ENCODE measurements at regions not wholly inside any gene's neighbourhood (a gene's known extent, or its start where the extent isn't known, plus 50 kb on each side); places are given as distances from the start of the nearest gene placed in this dataset.

GRCh38 chr2:60044484-60044883 is 509.0 kb downstream of the BCL11A start:
- DNase-seq, result no peak

- no peak for DNase-seq
Observed at GRCh38 chr2:60042023-60042422, 511.4 kb downstream of the BCL11A start.

- no peak for DNase-seq
Observed at GRCh38 chr2:60033325-60033724, 520.1 kb downstream of the BCL11A start.

- no peak for DNase-seq
Observed at GRCh38 chr2:60029566-60029883, 523.9 kb downstream of the BCL11A start.

- no peak for DNase-seq
Observed at GRCh38 chr2:60028849-60029565, 524.4 kb downstream of the BCL11A start.

- DNase-seq, result no peak
Observed at GRCh38 chr2:60025496-60025895, 528.0 kb downstream of the BCL11A start.

- no peak for DNase-seq
Observed at GRCh38 chr2:60023256-60023985, 530.0 kb downstream of the BCL11A start.

GRCh38 chr2:60007671-60008070 is 545.8 kb downstream of the BCL11A start:
- DNase-seq, result no peak

GRCh38 chr2:60003076-60003475 is 550.4 kb downstream of the BCL11A start:
- DNase-seq, result no peak

GRCh38 chr2:60002183-60002867 is 551.1 kb downstream of the BCL11A start:
- no peak for DNase-seq

GRCh38 chr2:60000686-60001085 is 552.8 kb downstream of the BCL11A start:
- no peak for DNase-seq

- no peak for DNase-seq
Observed at GRCh38 chr2:59998324-59998723, 555.1 kb downstream of the BCL11A start.

- DNase-seq, result no peak
Observed at GRCh38 chr2:59997371-59997770, 556.1 kb downstream of the BCL11A start.

GRCh38 chr2:59996855-59997254 is 556.6 kb downstream of the BCL11A start:
- no peak for DNase-seq

- no peak for DNase-seq
Observed at GRCh38 chr2:59993726-59994125, 559.7 kb downstream of the BCL11A start.

GRCh38 chr2:59988341-59988740 is 565.1 kb downstream of the BCL11A start:
- DNase-seq, result no peak

GRCh38 chr2:59986511-59986910 is 566.9 kb downstream of the BCL11A start:
- DNase-seq, result no peak

GRCh38 chr2:59985923-59986322 is 567.5 kb downstream of the BCL11A start:
- DNase-seq, result no peak

- no peak for DNase-seq
Observed at GRCh38 chr2:59974051-59974766, 579.2 kb downstream of the BCL11A start.

- DNase-seq, result no peak
Observed at GRCh38 chr2:59969161-59969560, 584.3 kb downstream of the BCL11A start.

GRCh38 chr2:59968441-59968840 is 585.0 kb downstream of the BCL11A start:
- no peak for DNase-seq

GRCh38 chr2:59967691-59968090 is 585.8 kb downstream of the BCL11A start:
- DNase-seq, result no peak

GRCh38 chr2:59963157-59963556 is 590.3 kb downstream of the BCL11A start:
- no peak for DNase-seq
